GM23248 (cell line): ENCODE measurements at regions not wholly inside any gene's neighbourhood (a gene's known extent, or its start where the extent isn't known, plus 50 kb on each side); places are given as distances from the start of the nearest gene placed in this dataset.

Experiments used
- EZH2 ChIP-seq: fragments of 200-600 bp; sonication (generic); IDR thresholded peaks from 2 replicates; pipeline ENCODE4 v1.6.1; 2018; ENCODE audit warnings: antibody characterized with exemption, mild to moderate bottlenecking; ENCODE audit not compliant: insufficient read depth, poor library complexity, severe bottlenecking
- EZH2phosphoT487 ChIP-seq: fragments of 200-600 bp; sonication (generic); IDR thresholded peaks from 2 replicates; pipeline ENCODE4 v1.6.1; 2018; ENCODE audit warnings: antibody characterized with exemption, moderate library complexity, mild to moderate bottlenecking, low read depth; ENCODE audit not compliant: insufficient read depth

- TF ChIP-seq EZH2 = no peak
- no peak for TF ChIP-seq EZH2phosphoT487
Measured at GRCh38 chr9:113708821-113709713, 167.0 kb upstream of the ZNF618 start.
